Astrocyte (in vitro differentiated cells and primary cell): ENCODE measurements at regions not wholly inside any gene's neighbourhood (a gene's known extent, or its start where the extent isn't known, plus 50 kb on each side); places are given as distances from the start of the nearest gene placed in this dataset.

Experiments
- DNase-seq: peaks from one replicate; pipeline ENCODE4 v3.0.0-alpha.2; 2010; ENCODE audit warnings: low read depth
- FAIRE-seq: peaks from 2 replicates; lab custom pipeline; 2011; peaks lifted over from hg19 to GRCh38; lab: Jason Lieb, UNC
- H2AFZ ChIP-seq: 2 replicates; pipeline ENCODE4 v1.6.0; 2012; ENCODE audit warnings: low read depth, low read length, inconsistent platforms
- H3K27ac ChIP-seq: 2 replicates; pipeline ENCODE4 v1.5.1; 2011; ENCODE audit warnings: low read depth, low read length, inconsistent platforms
- H3K27me3 ChIP-seq: 2 replicates; pipeline ENCODE4 v1.6.0; 2011; ENCODE audit warnings: low read length, inconsistent platforms; ENCODE audit not compliant: insufficient read depth
- H3K36me3 ChIP-seq: 2 replicates; pipeline ENCODE4 v1.5.1; 2011; ENCODE audit warnings: low read length, inconsistent platforms; ENCODE audit not compliant: insufficient read depth
- H3K4me1 ChIP-seq: 2 replicates; pipeline ENCODE4 v1.5.1; 2011; ENCODE audit warnings: low read length, inconsistent platforms; ENCODE audit not compliant: insufficient read depth
- H3K4me2 ChIP-seq: 2 replicates; pipeline ENCODE4 v1.6.0; 2012; ENCODE audit warnings: low read length, inconsistent platforms
- H3K4me3 ChIP-seq: 2 replicates; pipeline ENCODE4 v1.5.1; 2011; ENCODE audit warnings: low read depth, mild to moderate bottlenecking, low read length, inconsistent platforms; ENCODE audit not compliant: insufficient read depth
- H3K79me2 ChIP-seq: 2 replicates; pipeline ENCODE4 v1.6.0; 2012; ENCODE audit warnings: mild to moderate bottlenecking, low read length, inconsistent platforms; ENCODE audit not compliant: insufficient read depth
- H3K9ac ChIP-seq: 2 replicates; pipeline ENCODE4 v1.6.0; 2012; ENCODE audit warnings: mild to moderate bottlenecking, low read length, inconsistent platforms
- H3K9me3 ChIP-seq: 2 replicates; pipeline ENCODE4 v1.5.1; 2012; ENCODE audit warnings: low read depth, mild to moderate bottlenecking, low read length, inconsistent platforms; ENCODE audit not compliant: insufficient read depth
- H4K20me1 ChIP-seq: 2 replicates; pipeline ENCODE4 v1.6.0; 2012; ENCODE audit warnings: low read length, inconsistent platforms; ENCODE audit not compliant: insufficient read depth
- H3K27ac Mint-ChIP-seq: one replicate; pipeline ENCODE4 v1.8.0; 2021; ENCODE audit warnings: mild to moderate bottlenecking, mixed read lengths; ENCODE audit not compliant: unreplicated experiment
- H3K27me3 Mint-ChIP-seq: one replicate; pipeline ENCODE4 v1.8.0; 2021; ENCODE audit warnings: low read depth, mixed read lengths; ENCODE audit not compliant: unreplicated experiment
- H3K36me3 Mint-ChIP-seq: one replicate; pipeline ENCODE4 v1.8.0; 2021; ENCODE audit warnings: low read depth, mixed read lengths; ENCODE audit not compliant: unreplicated experiment
- H3K4me1 Mint-ChIP-seq: one replicate; pipeline ENCODE4 v1.8.0; 2021; ENCODE audit warnings: low read depth, mixed read lengths; ENCODE audit not compliant: unreplicated experiment
- H3K4me3 Mint-ChIP-seq: one replicate; pipeline ENCODE4 v1.8.0; 2021; ENCODE audit warnings: mild to moderate bottlenecking, moderate library complexity, mixed read lengths; ENCODE audit not compliant: unreplicated experiment
- H3K9me3 Mint-ChIP-seq: one replicate; pipeline ENCODE4 v1.8.0; 2021; ENCODE audit warnings: mild to moderate bottlenecking, mixed read lengths; ENCODE audit not compliant: unreplicated experiment
- EZH2 ChIP-seq: IDR thresholded peaks from 2 replicates; pipeline ENCODE4 v1.6.1; 2012; ENCODE audit warnings: mild to moderate bottlenecking, low read length, inconsistent platforms; ENCODE audit not compliant: insufficient read depth
- TF ChIP-seq, protein P1 (sequence below): IDR thresholded peaks from 2 replicates; pipeline ENCODE4 v1.5.1; 2011; ENCODE audit warnings: low read depth, mild to moderate bottlenecking, inconsistent platforms, low read length, moderate library complexity; ENCODE audit not compliant: insufficient read depth

DNA sequence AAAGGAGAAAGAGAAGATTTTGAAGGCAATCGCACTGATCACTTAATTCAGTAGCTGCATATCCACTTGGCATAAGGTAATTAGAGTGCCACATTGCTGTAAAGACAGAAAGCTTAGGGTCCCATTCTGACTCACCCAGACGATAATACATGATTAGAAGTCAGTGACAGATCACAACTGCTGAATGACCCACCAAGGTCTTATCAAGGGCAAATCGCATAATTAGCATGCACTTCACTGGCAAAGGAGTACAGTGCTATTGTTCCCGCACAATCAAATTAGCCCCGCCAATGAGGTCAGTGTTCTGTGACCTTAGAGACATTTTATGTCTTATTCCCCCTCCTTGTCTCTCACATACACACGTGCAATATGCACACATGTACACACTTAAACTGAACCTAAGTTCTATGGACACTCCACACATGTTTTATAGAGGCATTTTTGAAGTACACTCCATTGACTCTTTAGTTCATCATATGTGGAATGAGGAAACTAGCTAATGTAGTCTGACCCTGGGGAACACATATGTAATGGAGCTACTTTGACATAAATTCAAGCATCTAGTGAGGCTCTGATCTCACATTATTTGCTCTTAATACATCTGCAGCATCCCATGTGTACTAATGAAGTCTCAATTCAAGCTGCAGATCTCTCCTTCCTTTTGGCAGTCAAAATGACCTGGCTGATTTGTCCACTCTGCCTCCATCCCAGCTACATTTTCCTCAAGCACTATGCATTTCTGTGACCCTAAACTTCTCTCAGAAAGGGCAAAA lies 673.8 kb upstream of the FANCL start:
- no peaks in the 10 kb centered on the region for H3K36me3 Mint-ChIP-seq
- H3K4me3 ChIP-seq = no peak overlapping the region
- H3K27me3 Mint-ChIP-seq = no peaks in the 10 kb centered on the region
- FAIRE-seq = no peak
- H3K36me3 ChIP-seq = no peaks in the 10 kb centered on the region
- no peak overlapping the region for H3K4me3 Mint-ChIP-seq
- H3K79me2 ChIP-seq = no peaks in the 10 kb centered on the region
- no peak overlapping the region for H3K4me2 ChIP-seq
- H3K9me3 ChIP-seq = no peaks in the 10 kb centered on the region
- H3K27ac ChIP-seq = no peak overlapping the region
- peaks cover 7% of the 10 kb centered on the region for H3K4me1 ChIP-seq
- TF ChIP-seq, protein P1, sequence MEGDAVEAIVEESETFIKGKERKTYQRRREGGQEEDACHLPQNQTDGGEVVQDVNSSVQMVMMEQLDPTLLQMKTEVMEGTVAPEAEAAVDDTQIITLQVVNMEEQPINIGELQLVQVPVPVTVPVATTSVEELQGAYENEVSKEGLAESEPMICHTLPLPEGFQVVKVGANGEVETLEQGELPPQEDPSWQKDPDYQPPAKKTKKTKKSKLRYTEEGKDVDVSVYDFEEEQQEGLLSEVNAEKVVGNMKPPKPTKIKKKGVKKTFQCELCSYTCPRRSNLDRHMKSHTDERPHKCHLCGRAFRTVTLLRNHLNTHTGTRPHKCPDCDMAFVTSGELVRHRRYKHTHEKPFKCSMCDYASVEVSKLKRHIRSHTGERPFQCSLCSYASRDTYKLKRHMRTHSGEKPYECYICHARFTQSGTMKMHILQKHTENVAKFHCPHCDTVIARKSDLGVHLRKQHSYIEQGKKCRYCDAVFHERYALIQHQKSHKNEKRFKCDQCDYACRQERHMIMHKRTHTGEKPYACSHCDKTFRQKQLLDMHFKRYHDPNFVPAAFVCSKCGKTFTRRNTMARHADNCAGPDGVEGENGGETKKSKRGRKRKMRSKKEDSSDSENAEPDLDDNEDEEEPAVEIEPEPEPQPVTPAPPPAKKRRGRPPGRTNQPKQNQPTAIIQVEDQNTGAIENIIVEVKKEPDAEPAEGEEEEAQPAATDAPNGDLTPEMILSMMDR = no peak
- no peak for TF ChIP-seq EZH2
- DNase-seq = no peak
- H3K9ac ChIP-seq = no peak overlapping the region
- no peaks in the 10 kb centered on the region for H3K27me3 ChIP-seq
- no peaks in the 10 kb centered on the region for H4K20me1 ChIP-seq
- H3K27ac Mint-ChIP-seq = no peak overlapping the region
- no peaks in the 10 kb centered on the region for H3K9me3 Mint-ChIP-seq
- H3K4me1 Mint-ChIP-seq = peaks cover 19% of the 10 kb centered on the region
- no peak overlapping the region for H2AFZ ChIP-seq

DNA sequence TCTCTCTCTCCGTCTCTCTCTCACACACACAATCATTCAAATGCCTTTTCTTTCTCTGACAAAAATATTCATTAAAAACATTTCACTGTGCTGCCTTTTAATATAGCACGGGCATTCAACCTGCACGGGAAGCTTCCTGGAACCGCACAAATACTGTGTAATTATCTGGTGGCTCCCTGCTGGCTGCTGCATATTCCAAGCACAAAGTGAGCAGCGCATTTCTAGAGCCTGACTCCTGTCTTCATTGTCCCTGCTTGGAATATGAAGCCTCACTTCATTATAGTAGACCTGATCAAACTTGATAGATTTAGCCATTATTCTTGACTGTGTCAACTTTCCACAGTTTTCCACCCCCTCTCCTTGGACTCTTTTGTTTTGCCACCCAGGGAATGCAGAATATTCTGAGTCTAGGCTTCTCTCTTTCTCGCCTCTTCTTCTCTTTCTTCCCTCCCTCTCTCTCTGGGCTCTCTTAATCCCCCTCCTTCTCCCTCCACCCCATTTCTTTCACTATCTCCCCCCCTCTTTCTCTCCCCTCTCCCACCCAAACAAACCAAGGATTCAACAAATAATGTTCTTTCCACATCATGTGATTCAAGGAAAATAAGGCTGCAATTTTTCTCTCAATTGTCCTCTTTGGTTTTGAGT lies 672.1 kb upstream of the FANCL start:
- no peak overlapping the region for H3K9ac ChIP-seq
- no peaks in the 10 kb centered on the region for H3K9me3 ChIP-seq
- H3K4me1 Mint-ChIP-seq = peaks cover 13% of the 10 kb centered on the region
- H3K36me3 ChIP-seq = no peaks in the 10 kb centered on the region
- no peak overlapping the region for H3K4me3 ChIP-seq
- peaks cover 2% of the 10 kb centered on the region for H3K27me3 Mint-ChIP-seq
- H3K27me3 ChIP-seq = no peaks in the 10 kb centered on the region
- TF ChIP-seq, protein P1 = no peak
- TF ChIP-seq EZH2 = no peak
- no peaks in the 10 kb centered on the region for H4K20me1 ChIP-seq
- H3K4me2 ChIP-seq = no peak overlapping the region
- FAIRE-seq (no peak), DNase-seq (no peak)
- no peaks in the 10 kb centered on the region for H3K36me3 Mint-ChIP-seq
- H3K9me3 Mint-ChIP-seq = no peaks in the 10 kb centered on the region
- no peak overlapping the region for H3K27ac Mint-ChIP-seq
- no peak overlapping the region for H3K27ac ChIP-seq
- H2AFZ ChIP-seq = no peak overlapping the region
- no peak overlapping the region for H3K4me3 Mint-ChIP-seq
- H3K4me1 ChIP-seq = peaks cover 2% of the 10 kb centered on the region
- no peaks in the 10 kb centered on the region for H3K79me2 ChIP-seq

DNA sequence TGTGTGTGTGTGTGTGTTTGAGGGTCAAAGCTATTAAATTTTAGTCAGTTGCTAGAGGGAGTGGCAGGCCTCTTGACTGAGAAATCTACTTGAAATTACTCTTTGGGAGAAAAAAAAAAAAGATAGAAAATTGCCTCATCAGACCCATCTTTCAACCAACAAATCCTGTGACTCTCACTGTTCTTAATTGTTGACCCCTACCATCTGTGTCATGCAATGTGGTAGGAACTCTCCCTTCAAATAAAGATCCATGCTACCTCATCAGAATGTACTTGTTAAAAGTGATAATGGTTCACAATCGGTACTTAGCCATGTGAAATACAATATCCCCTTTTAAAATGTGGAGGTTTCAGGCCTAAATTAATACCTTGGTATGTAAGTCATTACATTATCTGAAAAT lies 670.8 kb upstream of the FANCL start:
- no peak overlapping the region for H3K27ac Mint-ChIP-seq
- Histone ChIP-seq H3K4me3 (no peak overlapping the region), H3K4me1 (no peaks in the 10 kb centered on the region), H4K20me1 (no peaks in the 10 kb centered on the region), H3K4me2 (no peak overlapping the region), H3K79me2 (no peaks in the 10 kb centered on the region), H3K9me3 (no peaks in the 10 kb centered on the region), H3K27ac (no peak overlapping the region), H2AFZ (no peak overlapping the region), H3K36me3 (no peaks in the 10 kb centered on the region), H3K9ac (no peak overlapping the region), H3K27me3 (no peaks in the 10 kb centered on the region)
- H3K36me3 Mint-ChIP-seq = no peaks in the 10 kb centered on the region
- no peak overlapping the region for H3K4me3 Mint-ChIP-seq
- TF ChIP-seq, protein P1 = no peak
- TF ChIP-seq EZH2 = no peak
- H3K4me1 Mint-ChIP-seq = peaks cover 5% of the 10 kb centered on the region
- DNase-seq (no peak), FAIRE-seq (no peak)
- H3K27me3 Mint-ChIP-seq = peaks cover 2% of the 10 kb centered on the region
- no peaks in the 10 kb centered on the region for H3K9me3 Mint-ChIP-seq
